A673 (cell line): ENCODE measurements at regions not wholly inside any gene's neighbourhood (a gene's known extent, or its start where the extent isn't known, plus 50 kb on each side); places are given as distances from the start of the nearest gene placed in this dataset.

Experiments used
- CTCF ChIP-seq: fragments of 300-800, 200-600 bp; sonication (generic); conservative IDR thresholded peaks from 2 replicates; pipeline ENCODE4 v1.5.1; 2017; ENCODE audit warnings: low read depth, mild to moderate bottlenecking, antibody characterized with exemption, low read length, moderate library complexity, mixed read lengths
- EZH2 ChIP-seq: fragments of 200-600 bp; sonication (generic); IDR thresholded peaks from 2 replicates; pipeline ENCODE4 v1.6.1; 2017; ENCODE audit warnings: borderline replicate concordance, low read depth, mild to moderate bottlenecking, mixed read lengths, antibody characterized with exemption, low read length; ENCODE audit not compliant: poor library complexity, severe bottlenecking

GRCh38 chr2:215874418-215874817, 138.9 kb downstream of the MREG start:
- no peak for TF ChIP-seq EZH2
- TF ChIP-seq CTCF, result no peak
